Renal cortical epithelial cell (primary cell): ENCODE measurements at regions not wholly inside any gene's neighbourhood (a gene's known extent, or its start where the extent isn't known, plus 50 kb on each side); places are given as distances from the start of the nearest gene placed in this dataset.
A peak's percentile ranks its signal among the peaks of the same experiment; 100 is the strongest.

ENCODE experiments used
- DNase-seq: peaks from one replicate; pipeline ENCODE4 v3.0.0-alpha.2; 2011; ENCODE audit warnings: low read depth

DNA sequence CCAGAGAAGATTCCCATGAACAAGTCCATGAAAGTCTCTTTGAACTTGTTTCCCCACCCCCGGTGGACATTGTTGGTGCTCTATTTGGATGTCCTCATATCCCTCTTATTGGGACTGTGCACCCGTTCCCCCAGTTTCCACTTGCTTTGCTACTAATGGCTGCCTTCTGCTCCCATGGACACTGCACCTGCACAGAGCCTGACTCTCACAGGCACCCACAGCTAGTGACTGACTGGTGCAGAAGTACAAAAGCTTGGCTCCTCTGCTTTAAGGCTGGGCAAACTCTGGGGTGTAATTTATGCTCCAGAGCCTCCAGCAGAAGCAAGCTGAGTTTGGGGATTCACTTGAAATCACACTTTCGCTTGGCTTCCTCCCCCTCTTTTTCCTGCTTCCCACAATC lies 239.9 kb upstream of the BTBD3 start:
- DNase-seq, result no peak

DNA sequence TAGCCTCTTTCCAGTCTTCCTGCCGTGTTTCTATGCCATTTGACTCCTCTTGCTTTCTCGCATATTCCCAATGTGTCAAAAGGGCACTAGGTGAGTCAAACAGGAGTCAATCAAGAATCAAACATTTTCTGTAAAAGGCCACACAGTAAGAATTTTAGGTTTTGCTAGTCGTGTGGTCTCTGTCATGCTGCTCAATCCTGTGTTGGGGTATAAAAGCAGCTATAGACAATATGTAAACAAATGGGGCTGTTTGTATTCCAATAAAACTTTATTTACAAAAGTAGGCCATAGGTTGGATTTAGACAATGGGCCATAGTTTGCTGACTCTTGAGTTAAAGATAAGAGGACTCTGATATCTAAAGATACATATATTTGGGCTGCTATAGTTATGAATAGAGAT lies 235.4 kb upstream of the BTBD3 start:
- no peak for DNase-seq

DNA sequence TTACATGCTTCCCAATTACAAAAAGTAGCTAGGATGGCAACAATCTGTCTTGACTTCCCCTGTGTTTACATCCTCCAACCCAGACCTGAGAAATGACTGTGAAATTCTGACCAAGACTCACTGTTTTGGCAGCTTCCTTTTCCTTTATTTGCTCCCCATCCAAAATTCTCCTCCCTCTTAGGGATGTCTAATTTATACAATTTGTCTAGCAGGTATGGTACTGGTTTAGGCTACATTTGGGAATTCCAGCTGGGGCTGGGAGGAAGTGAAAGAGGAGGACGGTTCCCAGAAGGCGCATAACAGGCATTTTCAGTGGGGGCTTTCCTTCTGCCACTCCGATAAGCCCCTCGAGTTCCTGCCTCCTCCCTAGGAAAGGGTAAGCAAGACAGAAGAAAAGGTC lies 231.5 kb upstream of the BTBD3 start:
- no peak for DNase-seq

DNA sequence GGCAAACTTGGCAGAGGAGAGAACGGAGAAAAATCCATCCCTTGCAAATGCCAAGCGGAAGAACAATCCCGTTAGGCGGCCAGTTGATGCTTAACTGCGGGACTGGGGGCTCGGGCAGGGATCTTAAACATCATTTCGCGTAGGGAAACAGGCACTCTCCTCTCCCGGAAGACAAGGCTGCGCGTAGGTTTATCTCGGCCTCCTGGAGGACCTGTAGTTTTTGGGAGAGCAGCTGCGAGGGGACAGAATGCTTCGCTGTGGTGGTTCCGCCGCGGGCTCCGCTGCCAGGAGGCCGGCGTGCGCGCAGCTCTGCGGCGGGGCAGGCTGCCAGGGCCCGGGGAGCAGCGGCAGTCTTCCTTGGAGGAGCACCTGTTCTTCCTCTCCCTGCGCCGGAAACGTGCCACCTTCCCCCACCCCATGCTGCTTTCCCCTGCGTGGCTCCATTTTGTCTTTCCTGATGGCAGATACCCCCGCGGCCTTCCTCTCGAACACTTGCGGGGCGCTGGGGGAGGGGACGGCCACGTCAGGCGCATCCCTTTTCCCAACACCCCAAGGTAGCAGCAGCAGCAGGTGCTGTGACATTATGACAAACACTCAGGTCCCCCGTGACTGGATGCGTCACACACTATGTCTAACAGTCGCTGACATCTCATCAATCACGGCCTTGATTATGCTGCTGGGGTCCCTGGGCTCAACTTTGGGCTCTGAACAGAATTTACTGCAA lies 230.7 kb upstream of the BTBD3 start:
- peak; percentile 13 for DNase-seq

DNA sequence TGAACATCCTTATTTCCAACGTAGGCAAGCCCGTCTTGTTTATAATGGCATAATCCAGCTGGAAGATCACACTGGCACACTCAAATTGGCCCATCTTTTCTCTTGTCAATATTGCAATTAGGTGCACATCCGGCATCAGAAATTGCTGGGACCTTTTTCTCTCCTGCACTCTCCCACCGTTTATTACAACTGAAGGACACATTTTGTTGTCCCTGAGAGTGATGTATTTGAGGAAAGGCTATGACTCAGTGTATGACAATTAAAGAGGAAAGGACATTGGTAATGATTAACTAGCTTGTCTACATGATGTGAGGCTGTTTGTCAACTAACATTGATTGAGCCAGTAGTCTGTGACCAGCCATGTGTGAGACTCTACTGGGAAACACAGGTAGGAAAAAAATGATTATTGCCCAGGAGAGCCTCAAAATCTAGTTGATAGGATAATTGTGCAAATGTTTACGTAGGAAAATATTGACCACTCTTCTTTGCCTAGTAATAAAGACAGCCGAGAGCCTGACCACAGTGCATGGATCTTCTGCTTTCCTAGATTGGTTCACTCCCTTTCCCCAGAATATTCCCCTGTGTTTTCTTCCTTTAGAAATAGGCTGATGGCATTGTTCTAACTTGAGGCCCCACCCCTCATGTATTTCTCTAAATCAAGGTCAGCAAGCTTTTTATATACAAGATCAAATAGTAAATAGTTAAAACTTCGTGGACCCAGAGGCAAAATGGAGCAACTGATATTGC lies 230.0 kb upstream of the BTBD3 start:
- peak; percentile 99 for DNase-seq

DNA sequence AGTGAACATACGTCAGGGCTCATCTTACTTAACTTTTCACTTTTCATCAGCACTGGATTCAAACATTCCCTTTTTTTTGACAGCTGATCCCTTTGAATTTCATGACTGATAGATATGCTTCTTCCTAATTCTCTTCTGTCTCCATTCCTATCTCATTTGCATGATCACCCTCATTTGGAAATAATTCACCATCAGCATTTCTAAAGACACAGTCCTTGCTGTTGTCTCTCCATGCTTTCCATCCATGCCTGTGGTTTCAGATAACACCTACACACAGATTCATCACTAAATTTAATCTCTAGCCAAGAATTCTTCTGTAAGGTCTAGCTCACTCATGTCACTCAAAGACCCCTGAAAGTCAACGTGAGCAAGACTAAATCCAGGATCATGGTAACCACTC lies 228.4 kb upstream of the BTBD3 start:
- DNase-seq, result no peak

DNA sequence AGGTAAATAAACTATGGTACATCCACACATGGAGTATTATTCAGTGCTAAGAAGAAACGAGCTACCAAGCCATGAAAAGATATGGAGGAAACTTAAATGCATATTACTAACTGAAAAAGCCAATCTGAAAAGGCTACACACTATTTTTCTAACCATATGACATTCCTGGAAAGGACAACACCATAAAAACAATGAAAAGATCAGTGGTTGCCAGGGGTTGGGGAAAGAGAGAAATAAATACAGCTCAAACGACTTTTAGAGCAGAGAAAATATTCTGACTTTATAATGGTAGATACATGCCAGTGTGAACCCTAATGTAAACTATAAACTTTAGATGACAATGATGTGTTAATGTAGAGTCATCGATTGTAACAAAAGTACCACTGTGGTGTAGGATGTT lies 225.9 kb upstream of the BTBD3 start:
- no peak for DNase-seq

DNA sequence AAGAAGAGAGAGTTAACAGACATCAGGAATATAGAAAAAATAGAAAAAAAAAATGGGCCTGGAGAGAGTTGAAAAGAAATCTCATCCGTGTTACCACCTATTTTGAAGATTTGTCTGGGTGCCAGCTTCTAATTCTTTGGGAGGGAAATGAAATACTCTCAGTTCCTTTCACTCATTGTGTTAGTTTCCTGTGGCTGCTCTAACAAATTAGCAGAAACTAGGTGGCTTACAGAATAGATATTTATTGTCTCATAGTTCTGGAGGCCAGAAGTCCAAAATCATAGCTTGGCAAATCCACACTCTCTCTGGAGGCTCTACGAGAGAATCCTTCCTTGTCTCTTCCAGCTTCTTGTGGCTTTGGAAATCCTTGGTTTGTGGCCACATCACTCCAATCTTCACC lies 225.1 kb upstream of the BTBD3 start:
- no peak for DNase-seq

DNA sequence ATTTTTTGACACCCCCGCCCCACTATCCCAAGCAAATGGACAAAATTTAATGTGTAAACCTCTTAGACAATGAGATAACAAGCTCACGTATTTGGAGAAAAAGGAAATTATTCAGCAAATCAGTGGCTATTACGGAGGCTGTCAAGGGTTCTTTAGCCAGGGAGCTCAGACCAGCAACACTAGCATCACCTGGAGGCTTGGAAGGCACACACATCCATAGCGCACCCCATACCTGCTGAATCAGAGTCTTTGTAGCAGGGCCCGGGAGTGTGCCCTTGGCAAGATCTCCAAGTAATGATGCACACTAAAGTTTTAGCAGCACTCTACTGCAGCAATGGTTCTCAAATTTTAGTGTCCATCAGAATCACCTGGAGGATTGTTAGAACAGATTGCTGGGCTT lies 223.2 kb upstream of the BTBD3 start:
- no peak for DNase-seq

DNA sequence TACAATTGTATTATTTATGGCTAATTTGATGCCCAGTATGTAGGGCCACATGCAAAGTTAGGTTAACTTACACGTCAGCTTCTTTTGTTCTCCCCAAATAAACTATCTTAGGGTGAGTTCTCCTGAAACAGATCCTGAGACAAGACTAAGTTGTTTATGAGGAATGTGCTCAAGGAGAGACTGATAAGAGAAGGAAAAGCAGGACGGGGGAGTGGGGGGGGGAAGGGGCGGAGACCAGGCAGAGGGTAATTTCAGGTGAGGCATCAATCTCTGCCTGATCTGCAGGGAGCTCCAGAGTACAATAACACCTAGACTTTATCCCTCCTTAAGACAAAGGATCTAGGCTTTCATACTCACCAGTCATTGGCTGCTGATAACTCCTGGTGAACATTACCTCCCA lies 220.6 kb upstream of the BTBD3 start:
- DNase-seq, result no peak

DNA sequence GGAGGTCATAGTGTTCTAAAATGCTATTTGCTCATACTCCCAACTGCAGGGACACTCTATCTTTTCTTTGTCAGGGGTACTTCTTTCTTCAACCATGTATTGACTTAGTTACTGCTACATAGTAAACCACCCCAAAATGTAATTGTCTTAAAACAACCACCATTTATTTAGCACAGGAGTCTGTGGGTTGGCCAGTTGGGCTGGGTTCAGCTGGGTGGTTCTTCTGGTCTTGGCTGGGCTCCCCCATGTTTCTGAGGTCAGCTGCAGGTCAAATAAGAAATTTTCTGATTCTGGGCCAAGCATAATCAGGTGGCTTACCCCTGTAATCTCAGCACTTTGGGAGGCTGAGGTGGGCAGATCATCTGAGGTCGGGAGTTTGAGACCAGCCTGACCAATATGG lies 220.0 kb upstream of the BTBD3 start:
- no peak for DNase-seq

DNA sequence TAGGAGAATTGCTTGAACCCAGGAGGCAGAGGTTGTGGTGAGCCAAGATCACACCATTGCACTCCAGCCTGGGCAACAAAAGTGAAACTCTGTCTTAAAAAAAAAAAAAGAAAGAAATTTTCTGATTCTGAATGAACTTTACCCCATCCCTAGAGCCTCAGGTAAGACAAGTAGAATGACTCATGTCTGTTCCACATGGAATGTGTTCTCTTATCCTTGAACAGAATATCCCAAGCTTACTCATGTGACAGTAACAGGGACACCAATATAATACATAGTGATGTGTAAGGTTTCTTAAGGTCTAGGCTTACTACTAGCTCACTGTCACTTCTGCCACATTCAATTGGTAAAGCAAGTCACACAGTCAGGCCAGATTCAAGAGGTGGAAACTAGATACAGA lies 219.6 kb upstream of the BTBD3 start:
- peak; percentile 33 for DNase-seq

DNA sequence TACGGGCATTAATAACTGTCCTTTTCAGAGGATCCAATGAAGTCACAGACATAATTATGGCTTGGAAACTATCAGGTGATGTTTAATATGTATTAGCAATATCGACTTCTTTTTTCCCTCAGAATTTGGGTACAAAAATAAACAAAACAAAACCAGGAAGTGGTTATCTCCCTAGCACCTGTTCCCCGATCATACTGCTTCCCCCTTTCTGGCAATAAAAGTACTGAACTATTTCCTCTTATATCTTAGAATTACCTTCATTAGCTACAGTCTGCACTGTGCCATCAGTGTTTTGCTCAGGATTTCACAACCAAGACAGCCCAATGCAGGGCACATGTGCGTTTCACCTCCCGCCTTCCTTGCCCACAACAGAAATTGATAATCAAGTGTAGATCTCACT lies 216.9 kb upstream of the BTBD3 start:
- no peak for DNase-seq

DNA sequence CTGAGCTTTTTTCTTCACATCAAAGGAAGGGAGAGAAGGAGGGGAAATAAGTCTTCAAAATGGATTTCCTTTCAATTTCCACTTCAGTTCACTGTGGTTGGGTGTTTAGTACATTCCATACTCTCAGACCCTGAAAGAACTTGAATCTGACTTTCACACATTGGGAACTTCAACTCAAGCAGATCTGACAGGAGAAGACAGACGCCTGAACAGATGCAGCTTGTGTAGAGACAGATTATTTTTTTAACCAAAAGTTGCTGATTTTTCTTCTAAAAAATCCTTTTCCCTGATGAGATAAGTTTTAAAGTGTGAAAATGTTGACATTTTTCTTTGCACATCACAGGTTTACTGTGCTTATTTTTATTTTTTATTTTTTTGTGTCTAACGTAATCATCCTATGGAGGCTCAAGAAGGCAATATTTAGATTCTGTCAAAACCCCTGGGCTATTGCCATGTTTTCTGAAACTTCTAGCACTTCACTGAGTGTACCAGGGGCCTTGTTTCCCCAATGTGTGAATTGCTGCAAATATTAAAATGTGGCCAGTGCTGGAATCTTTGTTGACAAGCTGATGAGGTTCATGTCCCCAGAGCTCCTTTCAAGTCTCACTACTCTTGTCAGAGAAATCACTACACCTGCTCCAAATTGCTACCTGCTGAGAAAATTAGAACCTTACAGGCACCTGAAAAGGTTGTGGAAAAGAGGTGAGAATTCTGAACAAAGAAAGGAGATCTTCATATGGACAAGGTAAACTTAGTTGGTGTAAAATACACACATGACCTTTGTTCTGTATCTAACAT lies 214.8 kb upstream of the BTBD3 start:
- DNase-seq, result peak; percentile 29

DNA sequence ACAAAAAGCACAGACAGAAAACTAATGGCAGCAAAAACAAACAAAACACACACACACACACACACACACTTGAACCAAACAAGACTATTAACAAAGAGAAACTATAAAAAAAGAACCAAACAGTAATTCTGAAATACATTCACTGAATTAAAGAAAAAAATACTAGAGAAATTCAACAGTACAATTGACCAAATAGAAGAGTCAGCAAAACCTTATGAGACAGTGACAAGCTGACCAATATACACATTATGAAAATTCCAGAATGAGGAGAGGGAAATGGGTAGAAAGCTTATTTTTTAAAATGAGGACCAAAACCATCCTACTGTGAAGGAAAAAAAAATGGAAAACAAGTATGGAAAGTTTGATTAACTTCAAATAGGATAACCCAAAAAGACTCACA lies 212.2 kb upstream of the BTBD3 start:
- no peak for DNase-seq

DNA sequence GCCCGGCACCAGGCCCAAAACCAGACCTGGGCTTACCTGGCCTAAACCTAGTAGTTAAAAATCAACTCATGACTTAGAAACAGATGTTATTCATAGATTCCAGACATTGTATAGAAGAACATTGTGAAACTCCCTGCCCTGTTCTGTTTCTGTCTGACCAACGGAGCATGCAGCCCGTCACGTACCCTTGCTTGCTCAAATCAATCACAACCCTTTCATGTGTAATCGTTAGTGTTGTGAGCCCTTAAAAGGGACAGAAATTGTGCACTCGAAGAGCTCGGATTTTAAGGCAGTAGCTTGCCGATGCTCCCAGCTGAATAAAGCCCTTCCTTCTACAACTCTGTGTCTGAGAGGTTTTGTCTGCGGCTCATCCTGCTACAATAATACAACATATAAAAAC lies 209.5 kb upstream of the BTBD3 start:
- DNase-seq, result peak; percentile 91

DNA sequence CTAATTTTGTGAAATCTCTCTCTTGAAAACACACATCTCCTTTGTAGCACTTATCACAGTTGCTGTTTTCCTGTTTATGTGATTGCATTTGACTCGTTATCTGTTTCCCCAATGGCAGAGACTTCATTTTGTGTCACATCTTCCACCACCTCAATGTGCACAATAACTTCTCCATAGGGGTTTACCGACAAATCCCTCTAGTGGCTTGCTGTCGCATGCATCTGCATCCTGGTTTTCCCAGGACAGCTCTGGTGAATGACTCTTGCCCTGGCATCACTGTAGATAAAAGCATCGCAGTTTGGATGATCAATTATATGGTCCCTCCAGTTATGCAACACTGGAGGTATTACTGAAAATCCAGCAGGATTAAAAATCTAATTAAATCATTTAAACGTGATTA lies 206.5 kb upstream of the BTBD3 start:
- DNase-seq, result no peak

DNA sequence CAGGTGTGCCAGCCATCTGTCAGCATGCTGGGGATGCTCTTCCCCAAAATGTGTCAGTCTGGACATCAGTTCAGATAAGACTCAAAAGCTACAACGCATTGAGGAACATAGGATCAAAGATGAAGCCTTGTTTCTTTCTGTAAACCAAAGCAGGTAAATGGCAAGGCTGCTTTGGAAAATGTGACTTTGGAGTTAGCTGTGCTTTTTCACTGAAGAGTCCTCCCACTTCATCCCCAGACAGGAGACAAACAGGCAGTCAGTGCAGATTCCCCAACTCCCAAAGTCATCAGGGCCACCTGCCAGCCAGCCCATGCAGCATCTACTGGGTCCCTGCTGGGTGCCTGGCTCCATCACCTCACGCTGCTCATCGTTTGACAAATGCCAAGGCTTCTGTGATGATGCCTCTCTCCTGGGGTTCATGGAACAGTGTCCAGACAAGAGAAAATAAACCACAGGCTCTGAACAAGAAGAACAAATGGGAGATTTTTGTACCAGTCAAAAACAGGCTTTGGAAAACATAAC lies 205.0 kb upstream of the BTBD3 start:
- no peak for DNase-seq

DNA sequence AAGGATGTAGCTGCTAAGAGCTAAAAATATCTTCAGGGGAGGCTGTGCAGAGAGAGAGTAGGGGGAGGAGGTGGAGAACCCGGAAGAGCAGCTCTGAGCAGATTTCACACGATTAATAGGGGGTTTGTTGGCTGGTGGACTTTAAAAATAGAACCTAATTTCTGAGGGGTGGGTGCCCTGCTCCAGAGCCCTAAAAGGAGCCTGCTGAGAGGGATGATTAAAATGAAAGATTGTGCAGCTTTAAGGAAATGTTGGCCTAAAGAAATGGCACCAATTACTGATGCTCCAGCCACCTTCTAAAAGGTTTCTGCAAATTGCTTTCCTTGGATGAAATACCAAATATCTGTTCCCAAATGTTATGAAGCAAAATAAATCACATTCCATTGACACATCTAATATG lies 202.8 kb upstream of the BTBD3 start:
- no peak for DNase-seq

DNA sequence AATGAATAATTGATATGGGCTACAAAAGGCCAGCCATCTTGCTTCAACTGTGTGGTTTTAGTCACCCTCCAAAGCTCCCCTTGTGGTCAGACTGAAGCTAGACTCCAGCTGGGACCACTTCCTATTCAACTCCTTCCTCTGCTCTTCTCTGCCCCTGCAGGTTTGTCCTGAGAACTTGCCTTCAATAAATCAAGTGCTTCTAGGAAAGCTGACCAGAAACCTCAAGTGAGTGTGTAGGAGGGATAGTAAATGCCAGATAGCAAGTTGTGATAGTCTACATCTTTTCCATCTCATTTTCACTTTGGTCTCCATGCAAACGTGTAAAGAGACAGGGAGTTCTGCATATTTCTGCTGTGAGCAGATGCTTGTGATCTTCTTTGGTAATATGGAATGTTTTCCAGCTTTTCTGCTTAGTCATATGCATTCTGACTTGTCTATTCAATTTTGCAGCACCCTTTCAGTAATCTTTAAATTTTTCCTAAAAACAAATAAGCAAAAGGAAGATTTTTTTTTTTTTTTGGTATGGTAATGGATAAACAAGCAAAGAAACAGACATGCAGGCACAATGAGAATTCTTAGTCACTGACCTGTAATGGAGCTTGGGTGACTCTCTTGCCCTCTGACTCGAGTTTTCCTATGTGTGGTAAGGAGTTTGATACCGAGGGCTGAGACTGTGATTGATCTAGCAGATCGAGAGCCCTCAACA lies 201.3 kb upstream of the BTBD3 start:
- peak; percentile 91 for DNase-seq

DNA sequence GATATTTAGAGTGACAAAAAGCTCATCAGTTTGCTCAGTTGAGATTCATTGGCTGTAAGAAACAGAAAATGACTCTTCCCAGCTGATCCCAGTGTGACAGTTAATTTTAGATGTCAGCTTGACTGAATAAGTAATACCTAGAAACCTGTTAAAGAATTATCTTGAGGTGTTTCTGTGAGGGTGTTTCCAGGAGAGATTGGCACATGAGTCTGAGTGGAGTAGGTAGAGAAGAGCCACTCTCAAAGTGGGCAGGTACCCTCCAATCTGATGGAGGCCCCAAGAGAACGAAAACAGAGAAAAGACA lies 200.8 kb upstream of the BTBD3 start:
- no peak for DNase-seq

DNA sequence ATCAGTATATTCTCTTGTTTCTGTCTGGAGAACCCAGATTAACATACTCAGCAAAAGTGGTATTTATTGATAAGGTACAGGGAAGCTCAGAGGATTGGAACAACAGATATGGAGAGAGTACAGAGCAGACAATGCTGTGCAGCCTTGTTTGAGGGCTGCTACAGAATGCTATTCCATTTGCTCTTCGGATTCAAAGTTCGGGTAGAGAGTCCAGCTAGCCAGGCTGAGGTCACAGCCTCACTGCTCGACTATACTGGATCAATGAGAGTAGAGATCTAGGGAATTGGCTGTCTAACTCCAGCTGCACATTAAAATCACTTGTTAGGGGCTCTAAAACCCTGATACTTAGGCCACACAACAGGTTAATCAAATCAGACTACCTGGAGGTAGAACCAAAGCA lies 200.1 kb upstream of the BTBD3 start:
- no peak for DNase-seq
